Left ventricle myocardium superior (tissue), 1 donor: ENCODE measurements at regions not wholly inside any gene's neighbourhood (a gene's known extent, or its start where the extent isn't known, plus 50 kb on each side); places are given as distances from the start of the nearest gene placed in this dataset.

Source experiments
- ATAC-seq: fragments of 200-7000 bp; cut with Tn5 transposase; one replicate; pipeline ENCODE4 v1.9.1; 2020; ENCODE audit warnings: mild to moderate bottlenecking, moderate library complexity
- DNase-seq: peaks from one replicate; pipeline ENCODE4 v3.0.0-alpha.2; 2020
- intact Hi-C: fragments of 100-400 bp; cut with micrococcal nuclease; formaldehyde crosslinking; loops from one replicate; pipeline ENCODE4 v1.11.0; 2022
- donor health status: DM: no; HTN: yes; CAD: no; lungs with severe emphysema.

GRCh38 chr18:64972545-64972944 lies 778.3 kb upstream of the CDH7 start:
- intact Hi-C loops: no loop called here
- ATAC-seq (no peak), DNase-seq (no peak)

- intact Hi-C loops: no loop called here
- peak; percentile 52 for DNase-seq
- peak; percentile 83 for ATAC-seq
These were observed 784.1 kb upstream of the CDH7 start for GRCh38 chr18:64966667-64967066.

GRCh38 chr18:64956465-64956864 lies 794.3 kb upstream of the CDH7 start:
- ATAC-seq: no peak
- intact Hi-C loops: no loop called here
- DNase-seq: no peak

- intact Hi-C loops: no loop called here
These were observed 800.9 kb upstream of the CDH7 start for GRCh38 chr18:64949885-64950284.

GRCh38 chr18:64936671-64937070 lies 787.8 kb upstream of the LINC00305 start:
- intact Hi-C loops: no loop called here
- DNase-seq (no peak), ATAC-seq (no peak)

More at GRCh38 chr18:64949885-64950284, 800.9 kb upstream of the CDH7 start:
- no peak for DNase-seq
- ATAC-seq: no peak

GRCh38 chr18:64929036-64929435 lies 780.1 kb upstream of the LINC00305 start:
- ATAC-seq: no peak

GRCh38 chr18:64919971-64920570 lies 771.2 kb upstream of the LINC00305 start:
- DNase-seq (no peak), ATAC-seq (peak; percentile 50)
- intact Hi-C loops: no loop called here

More at GRCh38 chr18:64929036-64929435, 780.1 kb upstream of the LINC00305 start:
- intact Hi-C loops: no loop called here
- no peak for DNase-seq

- ATAC-seq: no peak
These were observed 770.0 kb upstream of the LINC00305 start for GRCh38 chr18:64918851-64919250.

GRCh38 chr18:64893349-64893748 lies 744.5 kb upstream of the LINC00305 start:
- DNase-seq (no peak), ATAC-seq (no peak)
- intact Hi-C loops: no loop called here

More at GRCh38 chr18:64918851-64919250, 770.0 kb upstream of the LINC00305 start:
- DNase-seq: no peak
- intact Hi-C loops: no loop called here

GRCh38 chr18:64888956-64889355 lies 740.1 kb upstream of the LINC00305 start:
- ATAC-seq: no peak
- no peak for DNase-seq
- intact Hi-C loops: no loop called here

- ATAC-seq (no peak), DNase-seq (no peak)
- intact Hi-C loops: no loop called here
These were observed 738.1 kb upstream of the LINC00305 start for GRCh38 chr18:64886995-64887394.

- ATAC-seq: no peak
- intact Hi-C loops: loop anchor here (5.0 kb wide), 1 partner anchor 41 kb away; no protein-coding TSS in a partner anchor
- DNase-seq: no peak
These were observed 734.0 kb upstream of the LINC00305 start for GRCh38 chr18:64882896-64883295.

- intact Hi-C loops: no loop called here
These were observed 727.9 kb upstream of the LINC00305 start for GRCh38 chr18:64876833-64877232.

GRCh38 chr18:64872710-64873458 lies 724.0 kb upstream of the LINC00305 start:
- intact Hi-C loops: no loop called here
- DNase-seq (no peak), ATAC-seq (peak; percentile 30)

More at GRCh38 chr18:64876833-64877232, 727.9 kb upstream of the LINC00305 start:
- ATAC-seq (no peak), DNase-seq (no peak)

GRCh38 chr18:64854112-64854511 lies 705.2 kb upstream of the LINC00305 start:
- ATAC-seq: no peak
- intact Hi-C loops: no loop called here

GRCh38 chr18:64852281-64852680 lies 703.4 kb upstream of the LINC00305 start:
- no peak for ATAC-seq
- intact Hi-C loops: no loop called here
- DNase-seq: no peak

More at GRCh38 chr18:64854112-64854511, 705.2 kb upstream of the LINC00305 start:
- no peak for DNase-seq

- no peak for ATAC-seq
These were observed 702.8 kb upstream of the LINC00305 start for GRCh38 chr18:64851726-64852125.

GRCh38 chr18:64850791-64851190 lies 701.9 kb upstream of the LINC00305 start:
- no peak for DNase-seq
- no peak for ATAC-seq
- intact Hi-C loops: no loop called here

More at GRCh38 chr18:64851726-64852125, 702.8 kb upstream of the LINC00305 start:
- DNase-seq: no peak
- intact Hi-C loops: no loop called here

GRCh38 chr18:64840911-64841701 lies 692.2 kb upstream of the LINC00305 start:
- ATAC-seq (no peak), DNase-seq (no peak)
- intact Hi-C loops: loop anchor here (5.0 kb wide), 1 partner anchor 41 kb away; no protein-coding TSS in a partner anchor

- no peak for ATAC-seq
- intact Hi-C loops: no loop called here
- DNase-seq: no peak
These were observed 661.5 kb upstream of the LINC00305 start for GRCh38 chr18:64810354-64810753.
